Nephron progenitor cell (in vitro differentiated cells): ENCODE measurements at regions not wholly inside any gene's neighbourhood (a gene's known extent, or its start where the extent isn't known, plus 50 kb on each side); places are given as distances from the start of the nearest gene placed in this dataset.

ENCODE experiments used
- DNase-seq: peaks from one replicate; pipeline ENCODE4 v3.0.0; 2021
- H3K27ac Mint-ChIP-seq: 2 replicates; pipeline ENCODE4 v1.8.0; 2021; ENCODE audit warnings: mild to moderate bottlenecking, moderate library complexity, mixed read lengths
- H3K27me3 Mint-ChIP-seq: 2 replicates; pipeline ENCODE4 v1.8.0; 2021; ENCODE audit warnings: mild to moderate bottlenecking, low read depth, mixed read lengths; ENCODE audit not compliant: poor library complexity
- H3K36me3 Mint-ChIP-seq: 2 replicates; pipeline ENCODE4 v1.8.0; 2021; ENCODE audit warnings: low read depth, mixed read lengths
- H3K4me1 Mint-ChIP-seq: 2 replicates; pipeline ENCODE4 v1.8.0; 2021; ENCODE audit warnings: mixed read lengths
- H3K4me3 Mint-ChIP-seq: 2 replicates; pipeline ENCODE4 v1.8.0; 2021; ENCODE audit warnings: mild to moderate bottlenecking, moderate library complexity, mixed read lengths
- H3K9me3 Mint-ChIP-seq: 2 replicates; pipeline ENCODE4 v1.8.0; 2021; ENCODE audit warnings: mild to moderate bottlenecking, moderate library complexity, mixed read lengths
- CTCF ChIP-seq: fragments of 200-600 bp; sonication (generic); IDR thresholded peaks from 2 replicates; pipeline ENCODE4 v1.5.0; 2021; ENCODE audit warnings: antibody characterized with exemption

GRCh38 chr4:187004628-187005027, 281.0 kb upstream of the FAT1 start:
- no peaks in the 10 kb centered on the region for H3K27me3 Mint-ChIP-seq
- H3K4me1 Mint-ChIP-seq: peaks cover 32% of the 10 kb centered on the region
- no peak overlapping the region for H3K27ac Mint-ChIP-seq
- DNase-seq: no peak
- H3K36me3 Mint-ChIP-seq: no peaks in the 10 kb centered on the region
- H3K4me3 Mint-ChIP-seq: no peak overlapping the region
- no peak for TF ChIP-seq CTCF
- H3K9me3 Mint-ChIP-seq: peaks cover 3% of the 10 kb centered on the region

- Mint-ChIP-seq H3K9me3 (peaks cover 3% of the 10 kb centered on the region), H3K27ac (no peak overlapping the region), H3K27me3 (no peaks in the 10 kb centered on the region), H3K4me3 (no peak overlapping the region), H3K36me3 (no peaks in the 10 kb centered on the region), H3K4me1 (peaks cover 32% of the 10 kb centered on the region)
- no peak for TF ChIP-seq CTCF
- DNase-seq: no peak
These were observed 282.5 kb upstream of the FAT1 start for GRCh38 chr4:187006189-187006618.

- H3K27ac Mint-ChIP-seq: no peak overlapping the region
- no peaks in the 10 kb centered on the region for H3K27me3 Mint-ChIP-seq
- H3K4me3 Mint-ChIP-seq: no peak overlapping the region
- peaks cover 6% of the 10 kb centered on the region for H3K9me3 Mint-ChIP-seq
- TF ChIP-seq CTCF: no peak
- DNase-seq: no peak
- H3K36me3 Mint-ChIP-seq: no peaks in the 10 kb centered on the region
- H3K4me1 Mint-ChIP-seq: peaks cover 21% of the 10 kb centered on the region
These were observed 286.4 kb upstream of the FAT1 start for GRCh38 chr4:187010052-187010451.

- Mint-ChIP-seq H3K27ac (no peak overlapping the region), H3K36me3 (no peaks in the 10 kb centered on the region), H3K27me3 (peaks cover 5% of the 10 kb centered on the region), H3K4me1 (peaks cover 34% of the 10 kb centered on the region), H3K9me3 (peaks cover 12% of the 10 kb centered on the region), H3K4me3 (no peak overlapping the region)
- no peak for TF ChIP-seq CTCF
- no peak for DNase-seq
These were observed 292.4 kb upstream of the FAT1 start for GRCh38 chr4:187016101-187016500.

GRCh38 chr4:187017147-187017546, 293.5 kb upstream of the FAT1 start:
- Mint-ChIP-seq H3K27ac (no peak overlapping the region), H3K27me3 (peaks cover 5% of the 10 kb centered on the region), H3K4me3 (no peak overlapping the region), H3K36me3 (no peaks in the 10 kb centered on the region), H3K4me1 (peaks cover 34% of the 10 kb centered on the region), H3K9me3 (peaks cover 12% of the 10 kb centered on the region)
- no peak for TF ChIP-seq CTCF
- DNase-seq: peak; percentile 15

GRCh38 chr4:187019896-187020295, 296.2 kb upstream of the FAT1 start:
- no peak overlapping the region for H3K27ac Mint-ChIP-seq
- TF ChIP-seq CTCF: no peak

More at GRCh38 chr4:187019896-187020295, 296.2 kb upstream of the FAT1 start:
- DNase-seq: no peak
- no peaks in the 10 kb centered on the region for H3K36me3 Mint-ChIP-seq
- H3K4me3 Mint-ChIP-seq: no peak overlapping the region
- peaks cover 8% of the 10 kb centered on the region for H3K9me3 Mint-ChIP-seq
- peaks cover 28% of the 10 kb centered on the region for H3K4me1 Mint-ChIP-seq
- peaks cover 8% of the 10 kb centered on the region for H3K27me3 Mint-ChIP-seq
